ENCODE measurements at regions not wholly inside any gene's neighbourhood (a gene's known extent, or its start where the extent isn't known, plus 50 kb on each side); places are given as distances from the start of the nearest gene placed in this dataset.

DNA sequence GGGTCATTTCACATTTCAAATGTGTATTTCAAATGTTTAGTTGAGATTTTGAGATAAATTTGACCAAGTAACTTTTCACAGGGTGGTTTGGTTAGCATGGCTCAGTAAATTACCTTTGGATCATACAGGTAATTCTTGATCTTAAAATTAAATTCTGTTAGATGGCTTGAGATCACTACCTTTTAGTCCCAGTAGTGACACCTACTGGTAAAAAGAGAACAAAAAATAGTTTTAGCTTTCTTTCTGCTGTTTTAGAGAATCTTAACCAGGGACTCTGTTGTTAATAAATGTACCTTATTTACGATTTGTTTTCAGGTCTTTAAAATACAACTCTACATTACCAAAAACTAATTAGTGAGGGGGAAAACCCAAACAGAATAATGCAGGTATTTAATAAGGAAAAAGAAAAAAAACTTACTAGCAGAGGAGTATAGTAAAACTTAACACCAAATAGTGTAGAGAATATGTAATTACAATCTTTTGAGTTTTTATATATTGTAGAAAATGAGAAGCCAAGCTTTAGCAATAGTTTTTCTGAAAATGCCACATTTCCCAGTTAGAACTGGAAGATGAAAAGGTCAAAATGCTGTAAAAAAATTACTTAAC lies 620.3 kb upstream of the AGTR1 start:
- TF ChIP-seq RAD21 (conservative IDR thresholded peaks at IDR 0.05 in 1 of 2, IDR thresholded peaks at IDR 0.05 in 1 of 2) (peak; percentile 35 to 53), FOSL2 (IDR thresholded peaks at IDR 0.05) (no peak), FOSL2 (CRISPR knock-in tag; IDR thresholded peaks at IDR 0.05) (no peak), SMC3 (IDR thresholded peaks at IDR 0.05) (peak; percentile 51; the same call in 2 of the 3 replicates), ZC3H11A (IDR thresholded peaks at IDR 0.05) (no peak), HEYL (CRISPR knock-in tag; IDR thresholded peaks at IDR 0.05) (no peak)
- TF ChIP-seq, protein P1, sequence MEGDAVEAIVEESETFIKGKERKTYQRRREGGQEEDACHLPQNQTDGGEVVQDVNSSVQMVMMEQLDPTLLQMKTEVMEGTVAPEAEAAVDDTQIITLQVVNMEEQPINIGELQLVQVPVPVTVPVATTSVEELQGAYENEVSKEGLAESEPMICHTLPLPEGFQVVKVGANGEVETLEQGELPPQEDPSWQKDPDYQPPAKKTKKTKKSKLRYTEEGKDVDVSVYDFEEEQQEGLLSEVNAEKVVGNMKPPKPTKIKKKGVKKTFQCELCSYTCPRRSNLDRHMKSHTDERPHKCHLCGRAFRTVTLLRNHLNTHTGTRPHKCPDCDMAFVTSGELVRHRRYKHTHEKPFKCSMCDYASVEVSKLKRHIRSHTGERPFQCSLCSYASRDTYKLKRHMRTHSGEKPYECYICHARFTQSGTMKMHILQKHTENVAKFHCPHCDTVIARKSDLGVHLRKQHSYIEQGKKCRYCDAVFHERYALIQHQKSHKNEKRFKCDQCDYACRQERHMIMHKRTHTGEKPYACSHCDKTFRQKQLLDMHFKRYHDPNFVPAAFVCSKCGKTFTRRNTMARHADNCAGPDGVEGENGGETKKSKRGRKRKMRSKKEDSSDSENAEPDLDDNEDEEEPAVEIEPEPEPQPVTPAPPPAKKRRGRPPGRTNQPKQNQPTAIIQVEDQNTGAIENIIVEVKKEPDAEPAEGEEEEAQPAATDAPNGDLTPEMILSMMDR (IDR thresholded peaks at IDR 0.05), result peak; percentile 63
- peak; percentile 39 to 65; a peak in 2 of 6 replicates for ATAC-seq
- ChIA-PET CTCF (interaction anchor here (0.7 to 1.5 kb wide), 3 partner anchors 17 to 238 kb away, joined by 3 read pairs; no protein-coding TSS in a partner anchor), POLR2A (no interaction called here)
- peak; percentile 87 for FAIRE-seq
- H3K4me2 ChIP-seq, result no peak overlapping the region
- H3K9me3 ChIP-seq, result no peaks in the 10 kb centered on the region
- H3K4me3 ChIP-seq, result no peak overlapping the region
- DNase-seq (ENCODE audit: low read depth in 1 of 2, low spot score in 1 of 2), result peak; percentile 9 to 11
- H3K4me1 ChIP-seq, result no peaks in the 10 kb centered on the region
- no peak overlapping the region for H3K27ac ChIP-seq
- 5% methylated on average over 1 of the region's 1 CpG for WGBS (ENCODE audit: missing lambda C conversion rate)

DNA sequence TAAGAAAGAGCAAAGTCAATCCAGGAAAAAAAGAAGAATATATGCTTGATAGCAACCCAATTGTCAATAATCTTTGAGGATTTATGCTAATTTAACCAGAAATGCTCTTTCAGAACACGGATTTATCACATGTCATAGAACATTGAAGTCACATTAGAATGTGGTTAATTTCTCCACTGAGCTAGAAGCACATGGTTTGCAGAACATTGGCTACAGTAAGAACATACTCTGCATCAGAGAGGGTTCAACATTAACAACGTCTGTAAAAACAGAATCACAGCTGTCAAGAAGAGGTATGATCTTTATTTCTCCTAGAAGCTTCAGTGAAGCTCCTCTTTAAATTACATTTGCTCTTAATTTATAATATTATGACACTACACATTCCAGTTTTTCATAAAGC lies 619.7 kb upstream of the AGTR1 start:
- no peak overlapping the region for H3K4me3 ChIP-seq
- ATAC-seq (no peak), DNase-seq (ENCODE audit: low read depth in 1 of 2, low spot score in 1 of 2) (no peak), FAIRE-seq (no peak)
- no peak for TF ChIP-seq GATA3 (IDR thresholded peaks at IDR 0.05; ENCODE audit: borderline replicate concordance)
- no peak for TF ChIP-seq RCOR1 (IDR thresholded peaks at IDR 0.05; ENCODE audit: low read depth, low read length)
- TF ChIP-seq CHD4 (IDR thresholded peaks at IDR 0.05; ENCODE audit: borderline replicate concordance), result no peak
- no peak for TF ChIP-seq HOXB5 (CRISPR knock-in tag; IDR thresholded peaks at IDR 0.05)
- TF ChIP-seq, protein P2, sequence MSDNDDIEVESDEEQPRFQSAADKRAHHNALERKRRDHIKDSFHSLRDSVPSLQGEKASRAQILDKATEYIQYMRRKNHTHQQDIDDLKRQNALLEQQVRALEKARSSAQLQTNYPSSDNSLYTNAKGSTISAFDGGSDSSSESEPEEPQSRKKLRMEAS (IDR thresholded peaks at IDR 0.05), result no peak
- no peak for TF ChIP-seq FOSB (CRISPR knock-in tag; IDR thresholded peaks at IDR 0.05)
- no peak for TF ChIP-seq SREBF2 (IDR thresholded peaks at IDR 0.05)
- TF ChIP-seq NFE2L2 (conservative IDR thresholded peaks at IDR 0.05; ENCODE audit: low read length), result no peak
- TF ChIP-seq NR3C1 (IDR thresholded peaks at IDR 0.05), result no peak
- TF ChIP-seq CBX8 (IDR thresholded peaks at IDR 0.05), result no peak
- no peak for TF ChIP-seq EHMT2 (IDR thresholded peaks at IDR 0.05; ENCODE audit: low read depth)
- TF ChIP-seq, protein P3, sequence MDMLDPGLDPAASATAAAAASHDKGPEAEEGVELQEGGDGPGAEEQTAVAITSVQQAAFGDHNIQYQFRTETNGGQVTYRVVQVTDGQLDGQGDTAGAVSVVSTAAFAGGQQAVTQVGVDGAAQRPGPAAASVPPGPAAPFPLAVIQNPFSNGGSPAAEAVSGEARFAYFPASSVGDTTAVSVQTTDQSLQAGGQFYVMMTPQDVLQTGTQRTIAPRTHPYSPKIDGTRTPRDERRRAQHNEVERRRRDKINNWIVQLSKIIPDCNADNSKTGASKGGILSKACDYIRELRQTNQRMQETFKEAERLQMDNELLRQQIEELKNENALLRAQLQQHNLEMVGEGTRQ (IDR thresholded peaks at IDR 0.05), result no peak
- TF ChIP-seq, protein P1 (IDR thresholded peaks at IDR 0.05), result no peak
- no peak for TF ChIP-seq ZC3H11A (IDR thresholded peaks at IDR 0.05)
- no peak for TF ChIP-seq RFX5 (IDR thresholded peaks at IDR 0.05)
- no peak for TF ChIP-seq JUNB (IDR thresholded peaks at IDR 0.05)
- no peak for TF ChIP-seq FOSL2 (IDR thresholded peaks at IDR 0.05)
- no peak for TF ChIP-seq FOSL2 (CRISPR knock-in tag; IDR thresholded peaks at IDR 0.05)
- TF ChIP-seq, protein P4, sequence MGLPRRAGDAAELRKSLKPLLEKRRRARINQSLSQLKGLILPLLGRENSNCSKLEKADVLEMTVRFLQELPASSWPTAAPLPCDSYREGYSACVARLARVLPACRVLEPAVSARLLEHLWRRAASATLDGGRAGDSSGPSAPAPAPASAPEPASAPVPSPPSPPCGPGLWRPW (IDR thresholded peaks at IDR 0.05), result no peak
- TF ChIP-seq JUN (IDR thresholded peaks at IDR 0.05), result no peak
- TF ChIP-seq, protein P5, sequence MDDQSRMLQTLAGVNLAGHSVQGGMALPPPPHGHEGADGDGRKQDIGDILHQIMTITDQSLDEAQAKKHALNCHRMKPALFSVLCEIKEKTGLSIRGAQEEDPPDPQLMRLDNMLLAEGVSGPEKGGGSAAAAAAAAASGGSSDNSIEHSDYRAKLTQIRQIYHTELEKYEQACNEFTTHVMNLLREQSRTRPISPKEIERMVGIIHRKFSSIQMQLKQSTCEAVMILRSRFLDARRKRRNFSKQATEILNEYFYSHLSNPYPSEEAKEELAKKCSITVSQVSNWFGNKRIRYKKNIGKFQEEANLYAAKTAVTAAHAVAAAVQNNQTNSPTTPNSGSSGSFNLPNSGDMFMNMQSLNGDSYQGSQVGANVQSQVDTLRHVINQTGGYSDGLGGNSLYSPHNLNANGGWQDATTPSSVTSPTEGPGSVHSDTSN (IDR thresholded peaks at IDR 0.05), result no peak
- H3K4me1 ChIP-seq, result no peaks in the 10 kb centered on the region
- no peak overlapping the region for H3K27ac ChIP-seq
- 6% methylated on average over 2 of the region's 2 CpGs for WGBS (ENCODE audit: missing lambda C conversion rate)
- POLR2A ChIA-PET, result no interaction called here
- H3K9me3 ChIP-seq, result no peaks in the 10 kb centered on the region
- H3K4me2 ChIP-seq, result no peak overlapping the region
- CTCF ChIA-PET, result interaction anchor here (0.7 to 1.2 kb wide), 2 partner anchors 27 to 239 kb away, joined by 3 read pairs; no protein-coding TSS in a partner anchor
